HG03521 (cell line): ENCODE measurements at regions not wholly inside any gene's neighbourhood (a gene's known extent, or its start where the extent isn't known, plus 50 kb on each side); places are given as distances from the start of the nearest gene placed in this dataset.
A peak's percentile ranks its signal among the peaks of the same experiment; 100 is the strongest.

ENCODE experiments used
- ATAC-seq: cut with Tn5 transposase; IDR thresholded peaks from one replicate; pipeline ENCODE4 v1.9.1; 2021; ENCODE audit warnings: mild to moderate bottlenecking, moderate library complexity; ENCODE audit not compliant: unreplicated experiment

DNA sequence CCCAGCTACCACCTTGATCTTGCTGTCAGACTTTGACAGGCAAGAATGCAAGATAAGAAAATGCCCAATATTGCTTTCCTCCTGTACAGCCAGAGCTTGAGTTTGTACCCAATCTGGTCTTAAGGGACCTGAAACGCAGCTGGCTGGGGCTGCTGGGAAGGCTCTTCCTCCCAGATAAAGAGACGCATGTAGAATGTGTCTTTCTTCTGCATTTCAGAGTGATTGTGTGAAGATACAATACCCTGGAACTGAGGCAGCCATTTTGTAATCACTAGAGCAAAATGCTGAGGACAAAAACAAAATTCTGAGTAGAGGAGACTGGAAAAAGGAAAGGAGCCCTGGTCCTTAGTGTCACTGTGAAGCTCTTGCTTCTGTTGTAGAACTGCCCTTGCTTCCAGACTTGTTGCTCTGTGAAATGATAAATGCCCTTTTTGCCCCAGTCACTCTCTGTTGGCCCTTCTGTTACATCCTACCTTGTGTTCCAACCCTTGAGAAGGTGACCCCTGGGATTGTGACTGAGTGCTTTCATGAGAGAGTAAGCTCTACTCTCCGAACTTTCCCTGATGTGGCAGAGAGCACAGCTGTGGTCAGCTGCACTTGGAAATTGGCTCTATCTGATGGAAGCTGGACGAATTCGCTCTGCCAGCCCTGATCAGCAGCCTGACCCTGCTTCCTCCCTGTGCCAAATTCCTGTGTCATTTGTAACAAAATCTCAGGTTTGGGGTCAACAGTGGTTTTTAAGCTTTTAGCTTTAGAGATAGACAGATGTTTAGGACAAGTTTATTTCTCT is 137.4 kb upstream of the RBMS1 start:
- no peak for ATAC-seq

DNA sequence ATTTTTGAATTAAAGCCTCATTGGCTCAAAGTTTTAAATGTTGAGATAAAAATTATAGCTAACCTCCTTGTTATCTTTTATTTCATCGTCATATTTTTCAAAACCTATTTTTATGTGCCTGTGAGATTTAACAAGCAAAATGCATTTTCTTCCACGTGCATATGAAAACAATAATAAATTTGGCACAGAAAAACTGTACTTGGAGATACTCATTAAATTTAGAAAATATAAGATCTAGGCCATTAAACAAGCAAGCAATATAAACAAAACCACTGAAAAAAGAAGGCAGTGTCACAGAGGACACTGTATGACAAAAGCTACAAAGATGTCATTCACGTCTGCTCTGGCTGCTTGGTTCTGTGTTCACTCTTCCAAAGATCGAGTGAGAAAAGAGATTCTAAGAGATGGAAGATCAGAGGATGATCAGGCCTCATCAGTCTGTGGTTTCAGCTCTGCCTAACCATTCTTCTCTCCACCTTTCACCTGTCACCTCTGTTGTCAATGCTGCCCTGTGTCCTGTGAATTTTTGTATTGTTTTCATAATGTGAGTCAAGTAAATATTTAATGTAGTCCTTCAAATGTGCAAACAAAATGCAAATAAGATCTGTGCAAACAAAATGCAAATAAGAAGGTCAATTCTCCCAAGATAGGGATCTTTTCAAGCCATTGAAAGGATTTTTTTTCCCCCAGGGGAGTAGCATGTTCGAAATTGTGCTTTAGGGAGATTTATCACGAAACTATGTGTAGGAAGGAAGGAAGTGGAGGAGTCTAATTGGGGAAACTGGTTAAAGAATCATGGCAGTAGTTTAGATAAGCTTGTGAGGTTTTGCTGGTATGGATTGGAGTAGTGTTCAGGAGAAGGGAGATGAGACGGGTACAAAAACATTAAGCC is 138.7 kb upstream of the RBMS1 start:
- no peak for ATAC-seq

DNA sequence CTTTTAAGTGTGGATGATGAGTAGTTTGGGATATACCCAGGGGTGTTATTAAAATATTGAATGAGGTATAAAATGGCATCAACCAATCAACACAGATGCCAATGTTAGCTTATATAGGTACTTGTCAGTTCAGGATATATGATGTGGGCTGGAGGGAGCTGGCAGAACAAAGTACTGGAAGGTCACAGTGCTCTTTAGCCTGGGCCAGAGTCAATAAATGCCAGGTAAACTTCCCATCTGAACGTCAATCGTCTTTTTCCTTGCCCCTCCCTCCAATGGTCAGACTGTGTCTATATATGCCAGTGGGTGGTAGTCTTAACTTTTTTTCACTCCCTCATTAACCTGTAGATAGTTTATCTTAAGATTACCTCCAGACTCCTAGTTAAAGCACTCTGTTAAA is 140.8 kb upstream of the RBMS1 start:
- no peak for ATAC-seq

DNA sequence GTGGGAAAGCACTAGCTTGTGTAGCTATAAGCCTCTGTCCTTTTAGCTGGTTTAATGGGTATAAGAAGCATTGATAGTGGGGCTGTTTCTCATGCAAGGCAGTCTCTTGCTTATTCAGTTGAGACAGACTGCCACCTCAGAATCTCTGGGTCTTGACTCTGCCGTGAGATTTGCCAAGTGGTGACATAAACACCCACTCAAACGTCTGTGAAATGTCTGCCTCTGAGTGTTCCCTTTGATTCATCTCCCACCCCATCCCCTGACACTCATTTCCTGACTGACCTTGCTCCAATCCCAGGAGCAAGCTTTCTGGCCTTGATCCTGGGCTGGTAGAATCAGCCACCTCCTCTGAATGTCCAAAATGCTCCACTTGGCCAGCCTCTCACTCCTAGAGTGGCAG is 141.9 kb upstream of the RBMS1 start:
- no peak for ATAC-seq

DNA sequence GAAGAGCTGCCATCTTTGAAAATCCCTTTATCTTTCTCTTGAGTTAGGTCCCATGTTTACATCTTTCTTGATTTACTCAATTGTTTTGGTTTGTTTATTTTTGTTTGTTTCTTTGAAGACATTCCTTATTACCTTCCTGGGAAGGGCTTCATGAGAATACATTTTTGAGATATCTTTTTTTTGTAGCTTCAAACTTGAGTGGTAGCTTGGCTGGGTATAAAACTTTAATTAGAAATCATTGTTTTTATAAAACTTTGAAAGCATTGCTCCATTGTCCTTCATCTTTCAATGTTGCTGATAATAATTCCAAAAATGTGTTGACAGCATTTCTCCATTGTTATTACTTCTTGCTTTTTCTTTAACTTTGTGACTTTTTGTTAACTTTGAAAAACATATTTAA is 145.9 kb upstream of the RBMS1 start:
- no peak for ATAC-seq

DNA sequence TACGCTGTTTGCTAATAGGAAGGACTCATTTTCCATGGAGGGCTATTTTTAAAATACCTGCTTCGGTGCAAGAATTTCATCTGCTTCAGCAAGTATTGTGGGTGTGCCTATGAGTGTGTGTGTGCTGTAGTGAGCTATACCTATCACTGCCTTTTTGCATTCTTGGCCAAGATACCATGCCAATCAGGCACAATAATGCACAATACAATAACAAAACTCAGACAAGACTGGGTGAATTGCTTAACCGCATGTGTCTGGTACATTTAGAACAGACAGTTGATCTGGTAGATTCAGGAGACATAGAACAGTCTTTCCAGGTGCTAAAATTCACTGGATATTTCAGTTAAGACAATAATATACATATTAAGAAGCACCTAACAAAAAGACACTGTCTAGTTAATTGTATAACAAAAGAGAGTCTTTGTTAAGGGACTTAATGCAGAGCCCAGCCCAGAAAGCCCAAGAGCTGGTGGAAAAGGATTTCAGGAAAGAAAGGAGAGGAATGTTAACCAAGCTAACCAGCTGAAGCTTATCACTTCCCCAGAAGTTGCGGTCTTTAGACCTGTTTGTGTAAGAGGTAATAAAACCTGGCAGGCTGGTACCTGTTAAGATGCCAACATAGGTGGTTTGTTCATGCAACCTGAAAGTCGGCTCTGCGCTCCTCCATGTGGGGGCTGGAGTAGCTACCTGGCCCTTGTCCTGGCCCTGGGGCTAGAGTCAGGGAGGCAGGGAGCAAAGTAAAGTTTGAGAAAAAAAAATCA is 153.3 kb upstream of the RBMS1 start:
- ATAC-seq = no peak

DNA sequence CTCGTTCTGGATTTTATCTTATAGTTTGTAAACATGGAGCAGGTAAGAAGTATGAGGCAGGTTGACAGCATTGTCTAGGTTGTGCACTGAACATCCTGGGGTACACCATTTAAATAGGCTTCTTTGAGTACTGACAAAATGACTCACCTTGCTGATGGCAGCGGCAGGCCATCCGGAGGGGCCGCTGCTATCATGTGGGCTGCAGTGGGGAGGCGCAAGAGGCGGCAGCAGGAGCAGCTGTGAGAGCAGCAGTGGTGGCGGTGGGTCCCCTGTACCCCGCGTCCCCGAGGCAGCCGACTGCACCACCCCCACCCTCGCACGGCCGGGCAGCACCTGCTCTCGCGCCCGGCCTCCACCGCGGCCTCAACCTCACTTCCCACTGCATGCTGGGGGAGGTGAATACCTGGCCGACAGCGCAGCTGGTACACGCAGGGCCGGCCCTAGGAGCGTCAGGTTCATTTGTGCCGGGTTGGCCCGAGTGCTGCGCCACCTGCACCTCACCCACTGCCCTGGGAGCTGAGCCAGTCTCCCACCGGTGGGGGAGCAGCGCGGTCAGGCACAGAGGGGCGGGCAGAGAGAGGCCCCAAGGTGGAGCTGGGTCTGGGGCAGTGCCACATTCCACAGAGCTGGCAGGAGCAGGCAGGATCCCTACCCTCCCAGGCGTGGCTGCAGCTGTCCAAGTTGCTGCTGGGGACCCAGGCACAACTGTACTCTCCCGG is 154.5 kb upstream of the RBMS1 start:
- no peak for ATAC-seq

DNA sequence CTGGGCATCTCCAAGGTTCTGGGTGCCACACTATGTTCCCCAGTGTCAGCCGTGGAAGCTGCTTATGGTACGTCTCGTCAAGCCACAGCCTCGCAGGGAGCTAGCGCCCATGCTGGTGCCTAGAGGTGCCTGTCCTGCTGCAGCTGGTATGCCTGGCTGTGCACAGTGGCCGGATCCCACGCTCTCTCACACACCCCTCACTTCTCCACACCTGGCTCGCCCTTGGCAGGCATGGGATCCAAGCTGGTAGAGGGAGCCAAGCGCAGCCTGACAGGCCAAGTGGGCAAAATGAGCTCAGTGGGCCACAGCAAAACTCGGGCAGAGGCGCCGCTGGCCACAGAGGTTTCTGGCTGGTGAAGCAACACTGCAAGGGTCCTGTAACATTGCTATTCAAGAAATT is 156.1 kb upstream of the RBMS1 start:
- no peak for ATAC-seq

DNA sequence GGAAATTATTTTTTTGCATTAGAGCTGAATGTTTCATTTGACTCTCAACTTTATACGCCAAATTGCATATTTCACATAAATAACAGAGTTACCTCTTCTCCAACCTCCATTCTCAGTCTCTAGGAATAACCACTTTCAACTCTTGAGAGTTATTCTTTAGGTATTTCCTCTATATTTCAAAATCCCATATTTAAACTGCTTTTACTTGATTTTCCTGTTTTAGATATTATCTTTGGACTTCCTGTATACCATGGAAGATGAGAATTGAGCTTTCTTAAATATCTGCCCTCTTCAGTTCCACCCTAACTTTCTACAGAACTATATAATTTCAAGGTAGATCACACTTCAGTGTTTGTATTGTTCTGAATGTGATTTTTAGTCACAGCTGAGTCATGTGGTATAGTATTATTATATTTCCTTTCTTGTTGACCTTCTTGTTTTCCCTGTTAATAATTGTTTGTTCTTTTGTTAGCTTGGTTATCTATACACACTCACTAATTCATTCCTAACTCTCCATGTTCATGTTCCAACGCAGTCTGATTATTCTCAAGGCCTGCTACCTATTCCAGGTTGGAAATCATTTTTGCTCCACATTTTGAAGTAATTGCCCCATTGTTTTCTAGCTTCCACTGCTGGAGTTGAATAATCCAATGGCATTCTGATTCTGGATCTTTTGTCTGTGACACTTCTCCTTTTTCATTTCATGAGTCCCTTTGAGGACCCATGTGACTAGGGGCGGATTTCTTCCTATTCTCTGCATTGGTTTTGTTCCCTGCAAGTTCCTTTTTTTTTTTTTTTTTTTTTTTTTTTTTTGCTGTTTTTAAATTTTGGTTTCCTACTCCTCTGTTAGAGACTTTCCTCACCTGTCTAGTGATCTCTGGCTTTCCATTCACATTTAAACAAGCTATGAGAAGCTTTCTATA is 156.8 kb upstream of the RBMS1 start:
- ATAC-seq = no peak

DNA sequence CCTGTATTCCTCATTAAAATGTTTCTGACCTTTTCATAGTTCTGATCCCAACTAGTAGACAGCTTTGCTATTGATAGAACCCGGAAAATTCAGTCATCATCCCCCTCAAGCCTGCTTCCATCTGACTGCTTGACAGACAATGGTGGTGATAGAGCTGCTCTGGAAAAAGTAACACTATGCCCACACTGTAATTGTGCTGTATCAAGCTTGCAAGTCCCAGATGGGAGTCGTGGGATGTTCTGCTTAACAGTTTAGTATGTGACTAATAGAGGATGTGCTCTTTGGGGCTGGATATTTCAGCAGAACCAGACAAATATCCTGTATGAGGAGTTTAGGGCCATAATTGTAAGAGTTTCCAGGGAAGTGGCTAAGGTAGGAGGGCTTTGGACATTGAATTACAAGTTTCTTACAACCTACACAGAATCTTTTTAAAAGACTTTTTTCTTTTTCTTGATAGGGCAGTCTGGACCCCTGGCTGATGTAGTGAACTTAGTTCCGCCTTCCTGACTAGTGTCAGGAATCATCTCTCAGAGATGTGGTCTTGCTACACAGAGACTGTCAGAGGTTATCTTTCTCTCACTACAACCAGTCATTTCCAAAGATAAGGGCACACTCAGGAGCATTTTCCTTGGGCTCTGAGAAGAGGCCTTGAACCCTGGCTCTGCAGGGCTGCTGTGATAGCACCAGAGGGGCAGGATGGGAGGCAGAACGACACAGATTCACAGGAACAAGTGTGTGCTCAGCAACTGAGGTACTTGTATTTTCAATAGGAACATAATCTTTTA is 158.0 kb upstream of the RBMS1 start:
- ATAC-seq = no peak

DNA sequence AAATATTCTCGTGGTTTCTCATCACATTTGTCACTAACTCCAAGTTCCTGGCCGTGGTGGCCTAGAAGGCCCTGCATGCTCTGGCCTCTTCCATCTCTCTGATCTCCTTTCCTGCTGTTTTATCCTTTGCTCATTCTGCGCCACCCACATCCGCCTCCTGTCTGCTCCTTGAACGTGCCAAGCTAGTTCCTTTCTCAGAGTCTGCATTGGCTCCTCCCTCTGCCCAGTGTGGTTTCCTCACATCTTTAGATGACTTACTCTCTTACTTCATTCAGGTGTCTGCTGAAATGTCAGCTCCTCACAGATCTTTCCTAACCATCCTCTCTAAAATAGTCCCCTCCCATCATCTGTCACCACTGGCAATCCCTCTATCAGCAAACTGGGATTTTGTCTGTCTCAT is 158.6 kb upstream of the RBMS1 start:
- peak; percentile 52 for ATAC-seq

DNA sequence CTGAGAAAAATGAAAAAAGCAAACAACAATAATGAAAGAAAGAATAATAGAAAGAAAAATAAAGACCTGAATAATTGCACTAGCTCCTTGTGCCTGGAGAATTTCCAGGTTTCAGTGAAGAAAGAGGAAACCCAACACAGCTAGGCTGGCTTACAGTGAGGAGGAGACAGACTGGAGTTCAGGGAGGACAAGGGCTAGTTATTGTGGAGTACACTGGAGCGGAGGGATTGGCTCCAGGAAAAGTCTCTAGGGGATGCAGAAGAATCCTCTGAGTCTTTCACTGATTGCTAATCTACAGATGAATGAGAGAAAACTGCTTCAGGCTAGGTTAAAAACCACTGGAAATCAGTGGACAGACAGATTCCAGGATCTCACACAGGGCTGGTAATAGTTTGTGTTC is 163.6 kb upstream of the RBMS1 start:
- no peak for ATAC-seq

DNA sequence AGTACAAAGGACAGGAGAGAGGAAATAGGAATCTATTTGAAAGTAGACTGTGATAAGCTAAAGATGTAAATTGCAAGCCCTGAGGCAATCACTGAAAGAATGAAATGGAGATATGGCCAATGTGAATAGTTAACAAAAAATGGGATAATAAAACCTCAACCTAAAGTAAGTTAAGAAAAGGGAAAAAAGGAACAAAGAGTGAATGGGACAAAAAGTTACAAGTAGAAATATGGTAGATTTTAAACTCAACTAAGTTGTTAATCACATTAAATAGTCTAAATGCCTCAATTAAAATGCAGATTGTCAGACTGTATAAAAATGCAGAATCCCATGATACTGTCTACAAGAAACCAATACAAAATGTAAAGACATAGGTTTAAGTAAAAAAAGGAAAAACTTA is 165.2 kb upstream of the RBMS1 start:
- ATAC-seq = no peak

DNA sequence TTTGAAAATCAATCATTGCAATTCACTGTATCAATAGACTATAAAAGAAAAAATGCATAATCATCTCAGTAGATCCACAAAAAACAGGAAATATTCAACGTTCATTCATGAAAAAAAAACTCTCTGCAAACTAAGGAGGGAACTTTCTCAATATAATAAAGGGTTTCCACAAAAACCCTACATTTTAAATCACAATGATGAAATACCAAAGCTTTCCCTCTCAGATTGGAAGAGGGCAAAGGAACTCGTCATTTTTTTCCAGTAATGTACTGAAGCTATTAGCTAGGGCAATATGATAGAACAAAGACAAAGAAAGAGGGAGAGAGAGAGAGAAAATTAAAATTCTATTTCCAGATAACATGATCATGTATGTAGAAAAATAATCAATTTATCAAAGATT is 167.1 kb upstream of the RBMS1 start:
- no peak for ATAC-seq

DNA sequence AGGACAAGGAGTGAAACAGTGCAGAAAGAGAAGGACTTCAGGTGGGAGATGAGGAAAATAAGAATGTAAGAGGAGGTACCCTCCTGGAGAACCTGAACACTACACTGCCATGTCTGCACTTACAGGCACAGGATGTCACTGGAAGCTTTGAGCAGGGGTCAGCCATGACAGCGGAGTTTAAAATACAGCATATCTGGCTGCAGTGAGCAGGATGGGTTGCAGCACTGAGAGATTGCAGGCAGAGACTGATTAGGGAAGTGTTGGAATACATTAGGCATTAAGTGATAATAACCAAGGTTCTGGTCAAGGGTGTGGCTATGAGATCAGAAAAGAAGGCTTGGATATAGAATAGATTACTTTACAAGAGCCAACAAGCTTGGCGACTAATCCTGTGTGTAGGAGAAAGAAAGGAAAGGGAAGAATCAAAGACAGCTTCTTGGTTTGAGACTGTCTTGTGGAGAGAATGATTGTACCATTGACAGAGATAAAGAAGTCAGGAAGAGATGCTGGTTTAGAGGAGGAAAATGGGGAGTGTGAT is 171.1 kb upstream of the RBMS1 start:
- no peak for ATAC-seq

DNA sequence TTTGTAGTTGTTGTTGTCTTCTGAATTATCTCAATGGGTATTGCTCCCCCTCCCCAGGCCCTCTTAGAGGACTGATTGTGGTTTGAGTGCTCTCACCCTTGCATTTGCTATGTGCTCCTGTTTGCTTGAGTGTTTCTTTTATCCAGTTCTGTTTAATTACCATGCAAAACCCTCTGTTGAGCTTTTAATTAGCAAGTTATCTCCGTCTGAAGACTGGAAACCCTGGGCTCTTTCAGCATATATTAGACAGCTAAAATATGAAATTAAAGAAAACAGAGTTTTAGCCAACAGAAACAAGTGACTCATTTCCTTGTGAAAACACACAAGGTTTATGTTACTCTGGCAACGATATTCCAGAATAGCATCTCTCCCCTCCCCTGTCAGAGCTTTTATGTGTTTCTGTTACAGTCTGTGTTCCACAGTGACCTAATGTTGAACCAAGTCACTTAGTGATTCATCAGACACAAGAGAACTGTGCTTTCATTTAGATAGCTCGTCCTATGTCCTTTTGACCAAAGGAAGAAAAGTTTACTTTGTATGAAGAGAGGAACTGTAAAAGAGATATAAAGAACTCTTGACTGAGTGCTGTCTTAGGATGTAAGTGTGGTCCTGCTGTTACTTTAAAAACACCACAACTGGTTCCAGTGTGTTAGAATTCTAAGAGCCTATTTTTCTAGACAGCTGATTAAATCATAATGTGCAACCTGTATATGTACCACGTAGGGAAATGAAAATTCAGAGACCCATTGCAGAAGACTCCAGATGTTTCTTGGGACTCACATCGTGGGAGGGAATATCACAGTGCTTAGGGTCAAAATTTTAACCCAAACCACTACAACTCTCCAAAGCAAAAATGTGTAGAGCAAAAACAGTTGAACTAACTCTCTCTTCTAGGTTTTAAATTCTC is 172.8 kb upstream of the RBMS1 start:
- ATAC-seq = peak; percentile 47

DNA sequence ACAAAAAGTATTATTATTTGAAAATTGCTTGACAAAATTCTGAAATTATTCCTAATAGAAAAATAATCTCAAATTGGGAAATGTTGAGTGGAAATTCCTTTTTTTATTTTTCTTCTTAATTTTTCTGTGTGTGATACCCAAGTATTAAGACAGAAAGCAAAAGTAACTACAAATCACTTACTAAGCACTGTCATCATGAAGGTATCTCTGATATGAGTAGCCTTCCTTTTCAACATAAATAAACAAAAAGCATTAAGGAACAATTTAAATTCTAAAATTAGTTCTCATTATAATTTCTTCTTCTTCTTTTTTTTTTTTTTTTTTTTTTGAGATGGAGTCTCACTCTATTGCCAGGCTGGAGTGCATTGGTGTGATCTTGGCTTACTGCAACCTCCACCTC is 174.2 kb upstream of the RBMS1 start:
- ATAC-seq = no peak

DNA sequence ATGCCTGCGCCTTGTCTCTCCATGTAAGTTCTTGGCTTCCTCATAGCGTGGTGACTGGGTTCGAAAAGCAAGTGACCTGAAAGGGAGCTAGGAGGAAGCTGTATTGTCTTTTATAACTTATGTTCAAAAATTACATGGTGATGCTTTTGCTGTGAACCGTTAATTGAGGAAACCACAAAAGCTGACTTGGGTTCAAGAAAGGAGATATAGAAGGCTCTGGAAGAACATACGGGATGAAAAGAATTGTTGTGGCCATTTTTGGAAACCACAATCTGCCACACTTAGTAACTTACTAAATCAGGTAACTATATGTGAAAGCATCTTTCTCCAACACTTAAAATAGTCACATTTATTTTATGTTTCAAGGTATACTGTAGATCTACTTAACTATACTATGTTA is 177.0 kb upstream of the RBMS1 start:
- no peak for ATAC-seq
